ENCODE measurements at regions not wholly inside any gene's neighbourhood (a gene's known extent, or its start where the extent isn't known, plus 50 kb on each side); places are given as distances from the start of the nearest gene placed in this dataset.
"Not testable (repeated sequence)": the region's sequence is repeated elsewhere in the genome, so short reads cannot be mapped to it uniquely, and the experiment has no call there.

DNA sequence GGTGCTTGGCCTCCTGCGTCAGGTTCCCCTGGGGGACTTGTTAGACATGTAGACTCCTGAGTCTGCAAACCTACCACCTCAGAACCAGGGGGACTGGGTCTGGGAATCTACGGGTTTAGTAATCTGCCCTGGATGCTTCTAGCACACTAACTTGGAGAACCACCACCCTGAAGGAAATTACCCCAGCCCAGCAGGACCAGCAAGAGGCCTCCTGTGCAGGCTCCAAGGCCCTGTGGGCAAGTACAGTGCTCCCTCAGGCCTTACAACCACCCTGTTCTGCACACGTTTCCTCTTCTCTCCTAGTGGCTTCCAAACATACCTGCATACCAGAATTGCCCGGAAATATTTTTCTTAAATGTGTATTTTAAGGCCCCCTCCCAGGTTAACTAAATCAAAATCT is 423.0 kb downstream of the FUT8 start:
- no peak for DNase-seq

DNA sequence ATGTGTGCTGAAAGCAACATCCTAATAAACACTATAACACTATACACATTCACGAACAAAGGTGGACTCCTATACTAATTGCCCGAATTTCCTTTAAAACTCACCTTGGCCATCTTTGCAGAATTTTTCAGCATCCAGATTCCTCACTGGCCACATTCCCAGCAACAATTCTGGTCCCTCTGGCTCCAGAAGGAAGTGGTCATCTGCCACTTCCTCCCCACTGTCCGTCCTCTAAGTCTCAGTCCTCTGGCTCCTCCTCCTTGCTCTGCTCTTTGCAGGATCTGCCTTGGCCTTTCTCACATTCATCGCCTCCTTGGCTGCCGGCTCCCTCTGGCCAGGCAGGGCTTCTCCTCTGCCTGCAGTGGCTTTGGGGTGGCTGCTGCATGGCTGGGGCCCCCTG is 426.0 kb downstream of the FUT8 start:
- no peak for DNase-seq

DNA sequence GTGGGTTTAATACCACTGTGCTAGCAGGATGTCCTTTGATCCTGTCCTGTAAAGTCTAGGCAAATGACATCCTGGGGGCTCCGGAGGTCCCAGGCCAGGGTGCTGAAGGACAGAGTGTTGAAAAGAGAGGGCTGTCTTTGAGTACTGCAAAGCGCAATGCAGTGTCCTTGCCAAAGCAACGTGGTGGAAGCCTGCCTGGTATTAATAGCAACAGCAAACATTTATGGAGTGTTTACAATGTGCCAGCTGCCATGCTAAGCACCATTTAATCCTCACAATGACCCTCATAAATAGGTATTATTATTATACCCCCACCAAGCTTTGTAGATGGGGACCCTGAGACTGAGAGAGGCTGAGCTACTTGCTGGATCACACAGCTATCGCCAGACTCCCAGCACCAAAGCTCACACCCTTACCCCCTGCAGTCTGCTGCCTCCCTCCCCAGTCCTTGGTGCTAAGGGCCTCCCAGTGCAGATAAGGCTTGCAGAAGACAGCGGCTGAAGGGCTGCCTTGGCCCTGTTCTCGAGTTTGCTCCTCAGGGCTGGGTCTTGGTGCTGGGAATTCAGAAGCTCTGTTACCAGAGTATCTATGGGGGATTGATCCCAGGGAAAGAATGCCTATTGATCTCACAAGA is 427.7 kb downstream of the FUT8 start:
- peak; percentile 98 for DNase-seq

DNA sequence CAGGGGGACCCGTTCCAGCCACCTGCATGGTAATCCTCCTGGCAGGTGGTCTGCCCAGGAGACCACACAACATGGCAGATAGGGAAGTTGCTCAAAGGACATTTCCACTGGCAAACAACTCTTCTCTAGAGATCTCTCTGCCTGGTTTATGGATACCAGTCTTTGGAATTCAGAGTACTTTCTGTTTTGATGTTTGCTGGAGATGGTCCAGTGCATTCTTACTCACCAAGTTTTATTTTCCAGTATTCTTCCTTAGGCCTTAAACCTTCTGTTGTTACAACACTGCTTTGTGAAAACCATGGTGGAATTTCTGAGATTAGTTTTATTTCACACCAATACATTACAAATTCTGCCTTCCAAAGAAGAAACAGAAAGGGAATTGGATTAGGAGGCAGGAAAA is 428.3 kb downstream of the FUT8 start:
- DNase-seq = peak; percentile 86

DNA sequence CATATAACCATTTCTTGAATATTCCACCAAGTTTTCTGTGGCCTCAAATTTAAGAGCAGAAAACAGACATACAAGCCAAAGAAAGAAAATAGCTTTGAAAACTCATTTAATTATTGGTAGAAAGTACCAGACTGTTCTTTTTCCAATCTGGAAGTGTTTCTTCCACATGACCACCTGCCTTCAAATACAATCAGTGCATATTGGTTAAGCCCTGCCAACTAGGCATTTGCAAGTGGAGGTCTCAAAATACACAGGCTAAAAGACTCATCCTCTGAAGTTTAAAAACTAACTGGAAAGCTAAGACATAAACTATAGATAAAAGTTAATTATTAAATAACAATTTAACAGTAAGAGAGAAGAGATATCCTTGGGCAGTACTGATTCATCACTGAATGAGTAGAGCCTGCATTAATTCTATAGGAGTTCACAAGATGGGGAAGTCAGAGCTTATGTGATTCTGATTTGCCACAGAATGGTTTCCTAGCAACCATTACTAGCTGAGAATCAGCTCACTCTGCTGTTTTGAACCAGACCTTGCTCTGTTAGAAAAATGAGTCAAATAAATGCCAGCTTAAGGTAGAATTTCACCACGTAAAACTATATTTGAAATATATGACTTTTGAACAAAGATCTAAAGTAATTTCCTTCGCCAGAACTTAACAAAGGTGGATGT is 433.8 kb downstream of the FUT8 start:
- DNase-seq = peak; percentile 48

DNA sequence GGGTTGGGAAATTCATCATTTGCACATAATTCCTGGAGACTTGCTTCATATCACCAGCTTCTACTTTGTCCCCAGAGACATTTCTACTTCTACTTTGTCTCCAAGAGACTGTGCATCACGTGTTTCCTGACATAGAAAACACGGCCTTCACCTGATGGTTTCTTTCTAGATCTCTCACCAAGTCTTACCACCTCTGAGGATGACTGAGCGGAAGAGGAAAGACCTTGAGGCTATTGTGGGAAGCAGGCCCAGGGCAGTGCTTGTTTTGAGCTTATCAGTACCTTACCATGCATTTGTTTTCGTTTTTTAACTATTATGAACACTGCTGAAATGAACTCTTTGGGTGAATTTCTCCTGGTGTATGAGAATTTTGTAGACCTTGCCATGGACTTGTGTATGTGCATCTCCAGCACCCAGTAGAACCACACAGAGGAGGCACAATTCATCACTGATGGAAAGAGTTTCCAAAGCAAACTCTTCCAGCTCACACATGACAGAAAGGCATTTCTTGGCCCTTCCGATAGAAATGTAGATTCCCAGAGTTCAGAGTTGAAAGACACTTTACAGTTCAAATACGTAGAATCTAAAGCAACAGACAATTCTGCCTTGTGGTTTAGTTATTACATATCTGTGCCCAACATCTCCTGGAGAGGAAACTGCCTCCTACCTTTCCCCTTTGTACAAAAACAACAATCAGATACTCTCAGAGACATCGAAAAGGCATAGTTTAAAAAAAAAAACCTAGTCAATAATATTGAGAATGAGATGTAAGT is 434.7 kb downstream of the FUT8 start:
- no peak for DNase-seq

DNA sequence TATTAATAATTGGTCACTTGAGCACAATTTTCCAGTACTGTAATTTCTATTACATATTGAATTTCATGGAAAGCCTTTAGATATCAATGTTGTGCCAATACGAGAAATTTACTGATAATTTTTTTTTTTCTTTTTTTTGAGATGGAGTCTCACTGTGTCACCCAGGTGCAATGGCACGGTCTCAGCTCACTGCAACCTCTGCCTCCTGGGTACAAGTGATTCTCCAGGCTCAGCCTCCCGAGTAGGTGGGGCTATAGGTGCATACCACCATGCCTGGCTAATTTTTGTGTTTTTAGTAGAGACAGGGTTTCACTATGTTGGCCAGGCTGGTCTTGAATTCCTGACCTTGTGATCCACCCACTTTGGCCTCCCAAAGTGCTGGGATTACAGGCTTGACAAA is 435.4 kb downstream of the FUT8 start:
- not testable (repeated sequence) for DNase-seq

DNA sequence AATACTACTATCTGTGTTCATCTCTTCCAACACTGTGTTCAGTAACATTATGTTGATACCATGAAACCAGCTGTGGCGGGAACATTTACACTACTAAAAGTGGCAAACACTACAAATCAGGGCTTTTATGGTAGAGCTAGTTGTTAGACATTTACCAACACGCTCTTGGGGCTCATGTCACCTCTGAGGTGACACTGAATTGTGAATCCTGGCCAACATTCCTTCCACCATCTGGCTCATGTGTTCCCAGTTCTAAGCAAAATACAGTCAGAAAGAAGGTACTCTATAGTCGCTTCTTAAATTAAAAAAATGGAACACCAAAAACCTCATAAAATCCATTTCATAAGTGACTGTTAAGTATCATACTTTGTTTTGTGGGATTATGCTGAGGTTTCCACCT is 436.6 kb downstream of the FUT8 start:
- DNase-seq = peak; percentile 43

DNA sequence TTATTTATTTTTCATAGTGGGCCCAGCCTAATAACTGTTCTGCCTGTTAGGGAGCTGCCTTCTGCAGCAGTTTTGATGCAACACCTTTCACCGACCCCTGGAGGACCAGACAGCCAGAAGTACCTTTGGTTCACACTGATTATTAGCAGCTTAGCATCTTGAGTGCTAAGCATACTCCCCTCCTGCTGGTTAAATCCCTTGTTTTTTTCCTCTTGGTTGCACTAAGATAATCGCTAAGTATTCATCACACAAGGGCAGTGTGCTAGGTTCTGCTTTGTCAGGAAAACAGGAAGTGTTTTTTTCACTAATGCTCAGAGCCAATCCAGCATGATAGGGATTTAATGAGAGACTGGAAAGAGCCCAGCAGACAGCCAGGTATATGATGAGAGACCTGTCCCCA is 437.0 kb downstream of the FUT8 start:
- peak; percentile 77 for DNase-seq

DNA sequence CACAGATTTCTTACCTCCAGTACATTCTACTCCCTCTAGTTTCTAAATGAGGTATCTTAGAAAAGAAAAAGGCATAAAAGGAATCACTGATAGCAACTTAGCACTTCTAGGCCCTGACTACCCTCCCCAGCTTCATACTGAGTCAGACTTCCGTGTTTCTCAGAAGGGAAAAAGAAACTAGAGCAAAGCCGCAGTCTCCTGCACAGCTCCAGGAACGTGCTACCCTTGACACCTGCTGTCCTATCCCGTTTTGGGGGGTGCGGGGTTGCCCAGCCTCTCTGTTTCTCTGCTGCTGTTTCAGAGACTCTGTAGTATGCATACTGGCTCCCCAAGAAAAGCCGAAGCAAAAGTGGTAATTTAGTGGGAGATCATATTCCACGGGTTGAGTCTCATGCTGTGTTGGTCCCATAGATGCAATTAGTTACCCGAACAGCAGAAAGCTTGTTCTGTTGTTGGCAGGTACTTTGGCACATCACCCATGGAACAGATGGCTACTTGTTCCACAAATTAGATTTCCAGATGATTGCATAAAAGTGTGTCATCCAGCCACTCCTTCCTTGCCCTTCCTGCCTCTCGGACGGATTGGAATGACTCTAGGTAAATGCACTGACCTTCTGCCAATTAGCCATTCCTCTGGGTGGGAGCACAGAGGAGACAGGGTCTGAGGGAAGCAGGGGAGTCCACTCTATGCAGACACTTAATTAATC is 438.1 kb downstream of the FUT8 start:
- DNase-seq = peak; percentile 90

DNA sequence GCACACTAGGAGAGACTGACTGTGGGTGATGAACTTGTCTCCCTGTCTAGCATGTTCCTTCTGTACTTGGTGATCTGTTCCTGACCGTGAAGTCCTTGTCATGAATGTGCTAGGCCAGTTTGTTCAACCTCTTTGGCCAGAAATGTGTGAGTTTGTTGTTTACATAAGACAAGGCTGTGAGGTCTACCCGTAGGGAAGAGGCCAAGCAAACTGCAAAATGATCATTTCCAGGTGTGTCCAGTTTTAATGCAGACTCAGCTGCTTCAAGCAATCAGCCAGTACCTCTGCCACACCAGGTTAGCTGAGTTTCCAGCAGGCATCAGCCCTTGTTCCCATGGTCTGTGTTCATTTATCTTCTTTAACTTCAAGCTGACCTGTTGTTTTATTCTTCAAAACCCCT is 440.2 kb downstream of the FUT8 start:
- no peak for DNase-seq

DNA sequence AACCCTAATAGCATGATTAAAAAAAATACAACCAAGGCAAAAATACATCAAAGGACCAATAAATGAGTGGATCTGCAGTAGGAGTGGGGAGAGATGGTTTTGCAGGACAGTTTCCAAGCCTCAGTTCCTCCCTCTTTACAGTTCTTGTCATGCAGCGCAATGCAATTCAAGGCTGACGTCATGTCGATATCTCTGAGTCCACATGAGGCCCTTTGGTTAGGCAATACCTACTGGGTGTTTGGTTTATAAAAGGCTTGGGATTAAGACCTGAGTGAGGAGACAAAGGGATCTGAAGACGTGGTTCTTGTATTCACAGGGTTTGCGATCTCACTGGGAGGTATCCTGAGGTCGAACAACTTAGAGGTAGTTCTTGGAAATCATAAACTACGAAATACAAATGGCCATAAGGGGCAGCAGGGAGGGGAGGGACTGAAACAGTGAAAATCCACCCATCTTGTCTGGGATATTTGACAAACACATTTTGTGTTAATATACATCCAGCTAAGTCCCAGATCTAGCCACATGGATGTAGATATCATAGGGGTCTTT is 441.0 kb downstream of the FUT8 start:
- DNase-seq = no peak

DNA sequence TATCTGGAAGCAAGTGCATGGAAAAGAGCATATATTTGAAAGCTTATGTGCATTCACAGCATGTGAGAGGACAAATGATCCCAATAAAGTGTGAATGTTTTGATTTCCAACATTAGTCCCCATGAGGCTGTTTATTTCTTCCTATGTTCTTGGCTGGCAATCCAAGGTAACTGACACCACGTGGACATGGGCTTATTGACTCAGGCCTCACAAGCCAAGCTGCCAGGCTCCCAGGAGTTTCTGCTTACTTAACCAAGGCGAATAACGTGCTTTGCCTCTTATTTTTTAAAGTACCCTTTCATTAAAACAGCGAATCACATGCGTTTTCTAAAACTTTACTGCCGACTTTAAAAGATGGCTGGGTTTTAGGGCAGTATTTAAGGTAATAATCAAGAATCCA is 441.7 kb downstream of the FUT8 start:
- DNase-seq = no peak

DNA sequence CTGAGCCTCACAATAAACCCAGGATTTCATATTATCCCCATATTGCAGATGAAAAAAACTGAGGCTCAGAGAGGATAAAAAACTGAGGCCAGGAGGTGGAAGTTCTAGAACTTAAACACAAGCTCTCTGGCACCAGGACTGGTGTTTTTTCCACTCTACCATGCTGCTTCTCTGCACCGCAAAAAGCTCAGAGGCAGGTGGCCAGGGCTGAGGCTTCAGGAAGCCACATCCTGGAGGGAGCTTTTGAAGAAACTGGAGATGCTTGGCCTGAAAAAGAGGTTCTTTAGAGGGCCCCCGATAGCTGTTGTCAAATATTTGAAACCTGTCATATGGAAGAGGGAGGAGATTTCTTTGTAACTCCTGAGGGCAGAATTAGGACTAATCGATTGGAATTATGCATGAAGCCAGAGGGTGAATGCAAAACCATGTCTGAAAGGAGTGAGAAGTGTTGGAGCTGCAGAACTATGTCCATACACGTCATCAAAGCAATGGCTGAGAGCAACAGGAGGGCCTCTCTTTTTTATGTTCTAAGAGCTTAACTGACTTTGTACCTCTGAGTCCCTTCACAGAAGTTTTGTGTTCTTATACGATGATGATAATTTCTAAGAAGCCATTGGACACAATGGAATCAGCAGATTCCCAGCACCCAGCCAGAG is 448.6 kb downstream of the FUT8 start:
- no peak for DNase-seq

DNA sequence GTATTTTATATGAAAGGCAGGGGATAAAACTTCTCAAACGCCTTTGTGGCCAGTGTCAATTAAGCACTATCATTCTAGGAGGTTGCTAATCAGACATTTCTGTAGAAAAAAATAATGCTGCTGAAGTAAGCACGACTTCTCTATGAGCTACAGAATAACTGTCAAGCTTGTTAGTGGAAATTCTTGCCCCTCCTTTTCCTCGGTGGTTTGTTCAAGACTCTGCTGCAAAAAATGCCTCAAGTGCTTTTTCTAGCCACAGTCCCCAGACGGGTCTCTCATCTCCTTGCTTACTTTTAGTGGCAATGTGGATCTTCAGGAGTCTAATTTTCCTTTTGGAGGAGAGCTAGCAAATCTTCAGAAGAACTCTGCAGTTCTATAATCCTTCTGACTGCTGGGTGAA is 452.0 kb downstream of the FUT8 start:
- DNase-seq = no peak

DNA sequence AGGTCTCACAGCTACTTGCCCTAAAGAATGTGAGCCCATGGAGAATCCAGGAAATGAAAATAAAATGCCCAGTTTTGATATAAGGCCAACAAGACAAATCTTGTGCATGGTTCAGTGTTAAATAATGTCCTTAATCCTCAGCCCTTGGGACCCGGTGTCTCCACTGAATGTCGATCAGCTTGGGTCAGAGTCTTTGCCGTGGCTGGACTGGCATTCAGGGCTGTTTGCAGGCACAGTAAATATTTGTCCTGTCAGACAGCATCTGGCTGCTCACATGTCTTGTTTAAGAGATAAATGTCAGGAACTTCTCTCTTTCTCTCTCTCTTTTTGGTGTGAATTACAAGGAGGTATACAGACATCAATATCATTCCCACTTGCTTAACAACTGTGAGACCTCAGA is 452.5 kb downstream of the FUT8 start:
- DNase-seq = no peak

DNA sequence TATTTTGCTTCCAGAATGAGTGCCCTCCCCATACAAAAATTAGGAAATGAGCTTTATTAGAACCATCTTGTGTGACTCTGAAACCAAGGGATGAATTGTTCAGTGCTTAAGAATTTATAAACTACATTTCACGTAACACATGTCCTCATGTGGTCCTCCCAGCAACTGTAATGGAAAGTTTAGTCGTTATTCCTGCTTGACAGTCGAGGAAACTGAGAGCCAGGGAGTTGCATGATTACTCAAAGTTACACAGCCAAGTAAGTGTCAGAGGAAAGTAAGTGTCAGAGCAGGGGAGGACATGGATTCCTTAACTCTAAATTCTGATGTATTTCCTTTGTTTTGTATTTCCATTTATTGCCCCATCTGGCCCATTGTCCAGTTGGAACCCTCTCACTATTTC is 453.9 kb downstream of the FUT8 start:
- DNase-seq = no peak

DNA sequence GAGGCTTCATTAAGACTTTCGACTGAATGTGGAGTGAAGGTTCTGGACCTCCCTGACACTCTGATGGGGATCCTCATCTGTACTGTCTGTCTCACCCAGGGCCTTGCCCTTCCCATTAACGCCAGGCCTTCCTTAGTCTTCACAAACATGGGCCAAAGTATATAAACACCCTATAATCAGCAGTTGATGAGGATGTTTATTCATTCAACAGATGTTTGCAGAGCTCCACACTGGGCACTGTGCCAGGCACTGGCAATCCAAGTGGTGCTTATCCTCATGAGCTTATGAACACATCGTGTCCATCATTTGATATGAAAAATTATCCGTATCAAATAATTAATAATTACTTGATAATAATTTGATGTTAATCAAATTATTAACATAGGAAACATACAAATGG is 454.4 kb downstream of the FUT8 start:
- peak; percentile 91 for DNase-seq

DNA sequence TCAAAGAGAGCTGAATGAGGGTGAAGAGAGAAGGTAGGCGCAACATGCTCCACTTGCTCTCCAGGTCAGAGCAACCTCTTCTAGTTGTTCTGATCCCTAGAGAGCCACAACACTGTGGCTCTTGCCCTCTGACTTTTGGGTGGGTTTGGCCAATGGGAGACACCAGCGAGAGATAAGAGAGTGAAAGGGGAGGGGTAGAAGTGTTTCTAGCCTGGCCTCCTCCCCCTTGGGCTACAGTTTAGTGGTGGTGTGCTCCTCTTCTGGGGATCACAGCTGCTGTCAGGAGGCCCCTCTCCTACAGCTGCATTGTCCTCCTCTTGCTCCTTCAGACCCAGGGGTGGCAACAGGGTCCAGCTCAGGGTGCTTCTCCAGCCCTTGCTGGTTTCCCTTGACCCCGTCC is 454.8 kb downstream of the FUT8 start:
- no peak for DNase-seq

DNA sequence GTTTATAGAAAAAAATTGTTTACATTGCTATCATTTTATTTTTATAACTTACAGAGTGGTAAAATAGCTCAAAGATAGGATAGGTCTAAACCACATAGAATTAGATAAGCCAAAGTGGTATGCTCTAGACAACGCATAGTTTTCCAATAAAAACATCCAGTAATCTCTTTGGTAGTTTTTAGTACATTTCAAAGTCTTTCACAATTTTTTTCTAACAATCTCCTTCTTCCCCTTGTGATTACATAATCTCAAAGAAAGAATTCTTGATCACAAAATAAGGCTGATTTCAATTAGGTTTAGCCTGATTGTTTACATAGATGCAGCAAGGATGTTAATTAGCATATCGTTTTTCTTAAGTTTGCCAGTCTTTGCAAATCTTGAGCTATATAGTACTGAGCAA is 460.0 kb downstream of the FUT8 start:
- no peak for DNase-seq

DNA sequence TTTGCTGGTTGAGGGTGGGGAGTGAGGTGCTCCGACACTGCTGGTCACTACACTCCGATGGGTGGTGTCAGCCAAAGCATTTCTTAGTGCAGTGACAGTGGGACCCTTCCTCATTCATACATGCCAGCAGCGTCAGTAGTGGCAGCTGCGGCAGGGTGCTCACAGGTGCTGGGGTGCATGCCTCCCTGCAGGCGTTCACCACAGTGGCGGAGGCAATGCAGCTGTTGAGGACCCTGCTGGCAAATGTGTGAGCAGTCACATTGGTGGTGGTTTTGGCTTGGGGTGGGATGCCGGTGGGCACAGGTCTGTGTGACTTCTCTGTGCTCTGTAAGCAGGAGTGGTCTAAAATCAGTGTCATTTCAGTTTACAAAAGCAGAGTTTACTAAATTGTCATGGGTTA is 464.6 kb downstream of the FUT8 start:
- DNase-seq = no peak

DNA sequence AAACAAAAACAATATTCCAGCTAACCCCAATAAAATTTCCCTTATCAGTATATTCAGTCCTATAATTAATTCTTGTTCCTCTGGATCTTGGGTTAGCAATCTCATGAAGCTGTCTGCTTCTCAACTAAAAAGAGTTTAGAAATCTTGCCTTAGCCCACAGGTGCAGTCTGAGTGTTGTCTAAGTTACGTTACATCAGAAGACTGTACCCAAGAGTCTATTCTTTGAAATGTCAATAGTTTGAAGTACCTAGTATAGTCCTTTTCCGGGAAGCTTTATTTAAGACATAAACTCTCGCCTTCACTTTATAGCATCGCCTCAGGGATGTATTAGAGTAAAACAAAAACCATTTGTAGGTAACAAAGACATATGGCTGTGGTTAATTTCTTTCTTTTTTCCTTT is 465.1 kb downstream of the FUT8 start:
- no peak for DNase-seq

DNA sequence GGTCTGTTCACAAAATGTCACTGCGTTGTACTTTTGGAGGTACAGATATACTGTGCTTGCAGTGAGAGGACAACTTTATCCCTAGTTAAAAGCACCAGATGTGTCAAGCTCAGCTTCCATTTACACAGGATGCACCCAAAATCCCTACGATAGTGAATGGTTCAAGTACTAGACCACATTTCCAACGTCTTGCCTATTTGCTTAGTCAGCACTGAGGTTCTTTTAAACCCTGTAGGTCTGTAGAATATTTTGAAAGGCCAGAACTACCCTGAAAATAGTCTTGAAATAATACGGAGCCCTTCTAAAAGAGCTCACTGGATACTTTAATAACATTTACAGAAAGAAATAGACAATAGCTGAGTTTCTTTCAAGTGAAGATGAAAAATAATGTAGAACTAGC is 466.1 kb downstream of the FUT8 start:
- DNase-seq = no peak
